Heart left ventricle (tissue), 16 donors: ENCODE measurements at regions not wholly inside any gene's neighbourhood (a gene's known extent, or its start where the extent isn't known, plus 50 kb on each side); places are given as distances from the start of the nearest gene placed in this dataset.

Experiments
- ATAC-seq, 4 donors: fragments of 200-7000 bp; cut with Tn5 transposase; one replicate each; pipeline ENCODE4 v1.9.1; 2020 to 2022; ENCODE audit warnings: moderate library complexity in 4 of 4, mild to moderate bottlenecking in 3 of 4, moderate number of reproducible peaks in 1 of 4
- DNase-seq, 5 donors: peaks; one replicate each; pipeline ENCODE4 v3.0.0-alpha.2; 2020
- H3K27ac ChIP-seq, 12 donors: fragments of 200-600 bp; sonication (generic) in 4 of 12; one replicate each; pipeline versions ENCODE4 v1.5.0 to v1.8.0; 2016 to 2022; ENCODE audit warnings: mild to moderate bottlenecking in 2 of 12
- H3K27me3 ChIP-seq, 9 donors: fragments of 200-600 bp; sonication (generic) in 2 of 9; one replicate each; pipeline versions ENCODE4 v1.5.1 to v1.8.0; 2016 to 2022; ENCODE audit warnings: mild to moderate bottlenecking in 3 of 9
- H3K36me3 ChIP-seq, 9 donors: fragments of 200-600 bp; sonication (generic) in 2 of 9; one replicate each; pipeline versions ENCODE4 v1.5.0 to v1.8.0; 2018 to 2022; ENCODE audit warnings: mild to moderate bottlenecking in 2 of 9
- H3K4me1 ChIP-seq, 12 donors: fragments of 200-600 bp; sonication (generic) in 4 of 12; one replicate each; pipeline versions ENCODE4 v1.5.0 to v1.8.0; 2016 to 2022; ENCODE audit warnings: mild to moderate bottlenecking in 3 of 12
- H3K4me3 ChIP-seq, 12 donors: fragments of 200-600 bp; sonication (generic) in 4 of 12; one replicate each; pipeline versions ENCODE4 v1.5.0 to v1.8.0; 2017 to 2022; ENCODE audit warnings: mild to moderate bottlenecking in 9 of 12, moderate library complexity in 4 of 12
- H3K9me3 ChIP-seq, 12 donors: fragments of 200-600 bp; sonication (generic) in 4 of 12; one replicate each; pipeline versions ENCODE4 v1.5.0 to v1.8.0; 2016 to 2022; ENCODE audit warnings: mild to moderate bottlenecking in 1 of 12
- CTCF ChIP-seq, 12 donors: fragments of 200-600 bp; sonication (generic) in 4 of 12; IDR thresholded peaks; one replicate each; pipeline versions ENCODE4 v1.5.0 to v1.8.0; 2018 to 2022; ENCODE audit warnings: antibody characterized with exemption in 12 of 12, mild to moderate bottlenecking in 5 of 12
- POLR2A ChIP-seq, 2 donors: fragments of 450-650 bp; IDR thresholded peaks; one replicate each; pipeline ENCODE4 v1.6.1; 2017; ENCODE audit warnings: antibody characterized with exemption in 2 of 2, mild to moderate bottlenecking in 2 of 2, moderate library complexity in 2 of 2
- WGBS, 4 donors: extraction: QIAGEN DNeasy Blood & Tissue Kit in 2 of 4; methylation state at CpG; one replicate each; pipeline versions ENCODE4 v1.1.5 to v1.1.7; 2013 to 2018; 5-methylcytosine and 5-hydroxymethylcytosine counted together
- intact Hi-C, 10 donors: fragments of 100-400 bp; cut with DNase I; formaldehyde crosslinking; loops; one replicate each; pipeline versions ENCODE4 v1.11.1 to v1.14.2; 2022
- donor health status: ischemic (EF 13 %, LVEDD 7.1; RV severe dilation, severe dysfunction).
- donor health status: healthy with polysubstance abuse.
- donor health status: DM: no; HTN: yes; CAD: no.
- donor health status: DM: no; HTN: no; CAD: no.
- donor health status: ischemic (EF 25% LVEDD 6.9; RV normal size, moderate dysfunction).
- donor health status: ischemic (EF 25% LVEDD 5.7; RV mildly dilated, moderate dysfunction).
- donor health status: healthy.
- donor health status: DM: yes; HTN: yes; CAD: no.
- donor health status: ischemic (EF 35%, LVEDD 5.7; RV mildly dilated, moderate dysfunction).
- donor health status: nonischemic (EF 11% LVEDD 7.7; RV severe dilation, severe dysfunction).
- donor health status: DM: yes; HTN: yes; CAD: no.
- donor health status: PGD.
- donor health status: ischemic (EF 29% LVEDD 5.4; RV normal size, mild dysfunction).
- donor health status: nonischemic (EF 23%, LVEDD 6.1; RV moderate dilation, normal function).

GRCh38 chr1:232561381-232561780, 68.6 kb downstream of the SIPA1L2 start:
- ATAC-seq: no peak
- H3K4me3 ChIP-seq: no peak overlapping the region
- H3K4me1 ChIP-seq: peaks cover 6 to 88% (median 43%) of the 10 kb centered on the region in 12 donors
- H3K36me3 ChIP-seq: no peaks in the 10 kb centered on the region
- no peaks in the 10 kb centered on the region for H3K27me3 ChIP-seq
- no peaks in the 10 kb centered on the region for H3K9me3 ChIP-seq
- TF ChIP-seq CTCF (IDR thresholded peaks at IDR 0.05) (no peak), POLR2A (IDR thresholded peaks at IDR 0.05) (no peak)
- H3K27ac ChIP-seq: no peak overlapping the region
- DNase-seq: no peak
- WGBS, 4 donors: 77 to 97% (median 90%) methylated on average over 2 of the region's 2 CpGs
- intact Hi-C loops: loop anchor here in 2 of 10 donors (2.0 to 5.0 kb wide), 2 partner anchors 44 to 65 kb away; no protein-coding TSS in a partner anchor

- 87 to 90% (median 88%) methylated on average over 5 of the region's 5 CpGs for WGBS, 4 donors
- TF ChIP-seq CTCF (IDR thresholded peaks at IDR 0.05) (no peak), POLR2A (IDR thresholded peaks at IDR 0.05) (no peak)
- H3K9me3 ChIP-seq: no peaks in the 10 kb centered on the region
- H3K4me3 ChIP-seq: no peak overlapping the region
- ATAC-seq (no peak), DNase-seq (no peak)
- H3K27me3 ChIP-seq: no peaks in the 10 kb centered on the region
- H3K4me1 ChIP-seq: peaks cover 6 to 88% (median 45%) of the 10 kb centered on the region in 12 donors
- no peak overlapping the region for H3K27ac ChIP-seq
- intact Hi-C loops: loop anchor here in 2 of 10 donors (2.0 to 5.0 kb wide), 2 partner anchors 44 to 66 kb away; no protein-coding TSS in a partner anchor
- no peaks in the 10 kb centered on the region for H3K36me3 ChIP-seq
Observed at GRCh38 chr1:232560940-232561339, 69.0 kb downstream of the SIPA1L2 start.

GRCh38 chr1:232558954-232559353, 71.0 kb downstream of the SIPA1L2 start:
- no peaks in the 10 kb centered on the region for H3K9me3 ChIP-seq
- H3K4me1 ChIP-seq: peaks cover 6 to 95% (median 57%) of the 10 kb centered on the region in 12 donors
- no peak overlapping the region for H3K4me3 ChIP-seq
- WGBS, 4 donors: 18 to 31% (median 25%) methylated on average over 1 of the region's 1 CpG
- H3K27ac ChIP-seq: peak overlapping the region in 1 of 12 donors; percentile 5
- no peaks in the 10 kb centered on the region for H3K27me3 ChIP-seq
- ATAC-seq (no peak), DNase-seq (no peak)
- intact Hi-C loops: loop anchor here in 8 of 10 donors (5.0 to 10.0 kb wide), 6 partner anchors 63 to 704 kb away; no protein-coding TSS in a partner anchor
- TF ChIP-seq CTCF (IDR thresholded peaks at IDR 0.05): no peak
- TF ChIP-seq POLR2A (IDR thresholded peaks at IDR 0.05): no peak
- H3K36me3 ChIP-seq: no peaks in the 10 kb centered on the region

DNA sequence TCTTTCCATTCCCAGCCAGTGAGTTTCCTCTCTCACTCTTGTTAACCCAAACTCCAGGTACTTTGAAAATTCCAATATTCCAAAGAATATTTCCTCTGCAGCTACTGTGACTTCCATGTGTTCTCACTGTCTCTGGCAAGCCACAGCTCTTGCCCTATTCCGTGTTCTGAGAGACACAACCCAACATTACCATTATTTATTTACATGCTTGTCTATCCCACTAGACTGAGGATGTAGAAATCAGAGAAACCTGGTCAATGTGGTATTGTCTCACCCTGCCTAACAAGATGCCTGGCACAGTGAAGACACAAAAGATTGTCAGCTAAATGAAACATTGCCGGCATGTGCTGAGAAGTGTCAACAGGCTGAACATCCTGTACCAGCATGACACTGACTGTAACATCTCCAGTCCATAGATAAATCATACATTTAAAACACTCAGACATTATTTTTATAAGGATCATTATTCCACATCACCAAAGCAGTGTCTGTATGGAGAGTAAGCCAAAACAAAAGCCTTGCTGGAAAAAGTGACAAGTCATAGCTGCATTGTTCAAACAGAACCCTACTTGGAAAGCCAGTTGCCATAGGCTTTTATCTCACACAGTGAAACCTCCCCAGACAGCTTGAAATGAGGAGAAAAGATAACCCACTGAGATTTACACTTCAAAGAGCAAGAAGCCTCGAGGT, 72.3 kb downstream of the SIPA1L2 start:
- Histone ChIP-seq H3K9me3 (no peaks in the 10 kb centered on the region), H3K4me3 (no peak overlapping the region), H3K36me3 (no peaks in the 10 kb centered on the region), H3K27me3 (no peaks in the 10 kb centered on the region), H3K4me1 (peaks cover 4 to 97% (median 65%) of the 10 kb centered on the region in 12 donors), H3K27ac (peak overlapping the region in 8 of 12 donors; percentile 4 to 80 (median 44))
- 63 to 71% (median 64%) methylated on average over 3 of the region's 3 CpGs for whole genome bisulfite sequencing, 4 donors
- no peak for DNase-seq
- no peak for TF ChIP-seq CTCF (IDR thresholded peaks at IDR 0.05)
- no peak for TF ChIP-seq POLR2A (IDR thresholded peaks at IDR 0.05)
- intact Hi-C loops: loop anchor here in 8 of 10 donors (5.0 to 10.0 kb wide), 6 partner anchors 65 to 703 kb away; no protein-coding TSS in a partner anchor
- no peak for ATAC-seq
